ENCODE measurements at regions not wholly inside any gene's neighbourhood (a gene's known extent, or its start where the extent isn't known, plus 50 kb on each side); places are given as distances from the start of the nearest gene placed in this dataset.
A peak's percentile ranks its signal among the peaks of the same experiment; 100 is the strongest.
"Not testable (repeated sequence)": the region's sequence is repeated elsewhere in the genome, so short reads cannot be mapped to it uniquely, and the experiment has no call there.

GRCh38 chr11:46210133-46210636, 67.3 kb upstream of the CREB3L1 start:
- H3K27ac ChIP-seq: no peak overlapping the region
- no peak overlapping the region for H3K4me2 ChIP-seq
- TF ChIP-seq CTCF (conservative IDR thresholded peaks at IDR 0.05; ENCODE audit: low read depth, low read length): no peak
- no peaks in the 10 kb centered on the region for H3K27me3 ChIP-seq (ENCODE audit: insufficient read depth, low read depth)
- peak overlapping the region; percentile 52 for H2AFZ ChIP-seq (ENCODE audit: low read depth)
- no peaks in the 10 kb centered on the region for H3K79me2 ChIP-seq (ENCODE audit: insufficient read depth, low read depth)
- H3K36me3 ChIP-seq (ENCODE audit: insufficient read depth): no peaks in the 10 kb centered on the region
- no peak overlapping the region for H3K9ac ChIP-seq
- H3K4me1 ChIP-seq (ENCODE audit: low read depth, poor library complexity, severe bottlenecking): peaks cover 5% of the 10 kb centered on the region
- H4K20me1 ChIP-seq (ENCODE audit: insufficient read depth): no peaks in the 10 kb centered on the region
- H3K4me3 ChIP-seq (IDR thresholded peaks at IDR 0.05; ENCODE audit: insufficient read depth, low read depth, low read length): no peak overlapping the region

- not testable (repeated sequence) for H3K27me3 ChIP-seq (ENCODE audit: insufficient read depth, low read depth); H3K27ac ChIP-seq; H3K36me3 ChIP-seq (ENCODE audit: insufficient read depth); H3K4me3 ChIP-seq (IDR thresholded peaks at IDR 0.05; ENCODE audit: insufficient read depth, low read depth, low read length); H3K4me1 ChIP-seq (ENCODE audit: low read depth, poor library complexity, severe bottlenecking); H3K9ac ChIP-seq; H4K20me1 ChIP-seq (ENCODE audit: insufficient read depth); H3K4me2 ChIP-seq; H3K79me2 ChIP-seq (ENCODE audit: insufficient read depth, low read depth)
- H2AFZ ChIP-seq (ENCODE audit: low read depth): peak overlapping the region; percentile 52; the same call in 1 of the 2 replicates
Observed at GRCh38 chr11:46209624-46210023, 67.8 kb upstream of the CREB3L1 start.

GRCh38 chr11:46208803-46209202, 68.7 kb upstream of the CREB3L1 start:
- Histone ChIP-seq H2AFZ (ENCODE audit: low read depth) (no peak overlapping the region), H3K79me2 (ENCODE audit: insufficient read depth, low read depth) (no peaks in the 10 kb centered on the region), H3K4me3 (IDR thresholded peaks at IDR 0.05; ENCODE audit: insufficient read depth, low read depth, low read length) (no peak overlapping the region), H3K9ac (no peak overlapping the region), H3K4me2 (no peak overlapping the region), H3K36me3 (ENCODE audit: insufficient read depth) (no peaks in the 10 kb centered on the region), H3K27me3 (ENCODE audit: insufficient read depth, low read depth) (no peaks in the 10 kb centered on the region), H3K4me1 (ENCODE audit: low read depth, poor library complexity, severe bottlenecking) (peaks cover 5% of the 10 kb centered on the region), H4K20me1 (ENCODE audit: insufficient read depth) (no peaks in the 10 kb centered on the region), H3K27ac (no peak overlapping the region)
- TF ChIP-seq CTCF (conservative IDR thresholded peaks at IDR 0.05; ENCODE audit: low read depth, low read length): no peak

GRCh38 chr11:46207270-46207669, 70.2 kb upstream of the CREB3L1 start:
- H2AFZ ChIP-seq (ENCODE audit: low read depth): no peak overlapping the region
- no peak for TF ChIP-seq CTCF (conservative IDR thresholded peaks at IDR 0.05; ENCODE audit: low read depth, low read length)

GRCh38 chr11:46204415-46204814, 73.0 kb upstream of the CREB3L1 start:
- H3K36me3 ChIP-seq (ENCODE audit: insufficient read depth); H3K4me1 ChIP-seq (ENCODE audit: low read depth, poor library complexity, severe bottlenecking); H2AFZ ChIP-seq (ENCODE audit: low read depth); H3K27me3 ChIP-seq (ENCODE audit: insufficient read depth, low read depth); H3K4me2 ChIP-seq; H4K20me1 ChIP-seq (ENCODE audit: insufficient read depth); H3K79me2 ChIP-seq (ENCODE audit: insufficient read depth, low read depth); H3K27ac ChIP-seq; H3K9ac ChIP-seq; H3K4me3 ChIP-seq (IDR thresholded peaks at IDR 0.05; ENCODE audit: insufficient read depth, low read depth, low read length): not testable (repeated sequence)

More at GRCh38 chr11:46207270-46207669, 70.2 kb upstream of the CREB3L1 start:
- Histone ChIP-seq H4K20me1 (ENCODE audit: insufficient read depth) (no peaks in the 10 kb centered on the region), H3K27me3 (ENCODE audit: insufficient read depth, low read depth) (no peaks in the 10 kb centered on the region), H3K36me3 (ENCODE audit: insufficient read depth) (no peaks in the 10 kb centered on the region), H3K4me3 (IDR thresholded peaks at IDR 0.05; ENCODE audit: insufficient read depth, low read depth, low read length) (no peak overlapping the region), H3K4me1 (ENCODE audit: low read depth, poor library complexity, severe bottlenecking) (peaks cover 5% of the 10 kb centered on the region), H3K4me2 (no peak overlapping the region), H3K79me2 (ENCODE audit: insufficient read depth, low read depth) (no peaks in the 10 kb centered on the region), H3K27ac (no peak overlapping the region), H3K9ac (no peak overlapping the region)

Data from KMS-11 (cell line).